GM19397 (cell line): ENCODE measurements at regions not wholly inside any gene's neighbourhood (a gene's known extent, or its start where the extent isn't known, plus 50 kb on each side); places are given as distances from the start of the nearest gene placed in this dataset.

Source experiments
- ATAC-seq: cut with Tn5 transposase; IDR thresholded peaks from one replicate; pipeline ENCODE4 v1.9.1; 2021; ENCODE audit warnings: mild to moderate bottlenecking, moderate library complexity; ENCODE audit not compliant: unreplicated experiment

- no peak for ATAC-seq
Measured at GRCh38 chr2:116645155-116645554, 1169.3 kb upstream of the DDX18 start.

GRCh38 chr2:116668691-116669090, 1145.8 kb upstream of the DDX18 start:
- no peak for ATAC-seq

DNA sequence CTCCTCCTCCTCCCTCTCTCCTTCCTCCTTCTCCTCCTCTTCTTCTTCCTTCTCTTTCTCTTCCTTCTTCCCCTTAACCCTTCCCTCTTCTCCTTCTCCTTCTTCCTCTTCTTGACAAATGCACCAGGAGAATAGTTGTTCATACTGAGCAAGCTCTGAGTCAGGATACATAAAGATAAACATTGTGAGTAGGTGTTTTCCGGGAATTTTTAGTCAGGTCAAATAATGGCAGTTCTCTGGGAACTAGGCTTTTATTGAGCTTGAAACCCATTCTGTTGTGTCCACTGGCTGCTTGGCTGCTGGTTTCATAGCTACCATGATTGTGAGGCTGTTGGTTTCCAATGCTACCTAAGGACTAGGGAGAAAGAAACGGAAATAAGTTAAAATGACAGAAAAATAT, 1144.7 kb upstream of the DDX18 start:
- no peak for ATAC-seq

DNA sequence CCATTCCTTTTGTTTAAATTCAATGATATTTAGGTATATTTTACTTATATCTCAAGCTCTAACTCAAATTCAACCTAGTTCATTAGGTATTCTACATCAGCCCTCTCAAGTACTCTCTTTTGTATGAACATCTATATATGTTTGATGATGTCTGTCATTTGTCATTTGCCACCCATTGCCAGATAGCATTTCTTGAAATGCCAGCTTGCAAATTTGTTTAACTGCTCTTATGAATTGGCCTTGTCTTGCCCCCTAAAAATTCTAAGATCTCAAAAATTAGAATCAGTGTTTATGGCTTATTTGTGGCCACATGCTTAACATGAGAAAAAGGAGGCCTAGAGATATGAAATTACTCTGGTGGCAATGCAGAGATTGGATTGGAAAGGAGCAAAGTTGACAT, 1140.3 kb upstream of the DDX18 start:
- ATAC-seq = no peak

- no peak for ATAC-seq
Measured at GRCh38 chr2:116676776-116677175, 1137.7 kb upstream of the DDX18 start.

- no peak for ATAC-seq
Measured at GRCh38 chr2:116680256-116680936, 1134.1 kb upstream of the DDX18 start.

DNA sequence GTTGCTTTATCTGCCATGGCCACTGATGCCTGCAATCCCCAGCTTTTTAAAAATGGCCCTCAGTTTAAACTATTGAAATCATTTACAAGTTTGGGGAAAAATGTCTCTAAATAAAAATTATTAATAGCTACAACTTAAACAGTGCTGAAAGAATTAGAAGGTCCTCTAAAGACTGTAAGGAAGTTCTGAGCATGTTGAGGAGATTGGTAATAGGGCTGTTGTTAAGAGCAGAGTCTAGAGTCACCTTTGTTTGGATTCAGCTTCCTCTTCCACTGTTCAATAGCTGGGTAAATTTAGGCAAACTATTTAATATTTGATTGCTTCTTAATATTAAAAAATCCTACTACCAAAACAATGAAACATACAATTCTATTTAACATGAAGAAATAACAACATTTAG, 1127.1 kb upstream of the DDX18 start:
- no peak for ATAC-seq

DNA sequence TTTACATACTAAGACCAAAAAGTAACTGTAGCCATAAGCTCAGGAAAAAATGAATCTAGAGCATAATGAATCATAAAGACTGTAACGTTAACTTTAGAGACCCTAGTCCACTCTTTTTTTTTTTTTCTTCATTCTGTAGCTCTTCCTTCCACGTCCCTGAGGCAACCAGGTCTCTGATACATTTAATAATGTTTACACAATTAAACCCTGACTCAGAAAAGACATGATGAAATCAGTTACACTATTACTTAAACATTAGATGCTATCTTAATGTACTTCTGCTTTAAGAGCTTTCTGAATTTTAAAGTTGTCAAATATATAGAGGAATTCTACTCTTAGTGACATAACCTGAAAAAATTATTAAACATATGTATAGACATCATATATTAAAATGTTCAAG, 1121.5 kb upstream of the DDX18 start:
- no peak for ATAC-seq

- no peak for ATAC-seq
Measured at GRCh38 chr2:116696223-116696622, 1118.3 kb upstream of the DDX18 start.

DNA sequence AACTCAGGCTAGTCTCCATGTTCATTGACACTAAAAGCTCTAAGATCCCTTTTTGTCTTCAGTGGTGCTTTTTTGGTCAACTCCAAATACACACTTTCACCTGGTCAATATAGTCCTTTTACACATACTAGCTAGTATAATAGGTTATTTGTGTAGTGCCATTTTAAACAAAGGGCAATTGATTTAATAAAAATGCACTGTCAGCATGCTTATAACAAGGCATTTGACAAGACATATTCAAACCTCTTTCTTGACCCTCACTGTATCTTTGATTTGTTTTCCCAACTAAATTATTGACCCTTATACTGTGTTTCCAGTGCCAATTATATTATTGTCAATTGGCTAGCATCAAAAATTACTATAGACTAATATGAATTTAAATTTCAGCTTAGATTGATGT, 1117.6 kb upstream of the DDX18 start:
- no peak for ATAC-seq

DNA sequence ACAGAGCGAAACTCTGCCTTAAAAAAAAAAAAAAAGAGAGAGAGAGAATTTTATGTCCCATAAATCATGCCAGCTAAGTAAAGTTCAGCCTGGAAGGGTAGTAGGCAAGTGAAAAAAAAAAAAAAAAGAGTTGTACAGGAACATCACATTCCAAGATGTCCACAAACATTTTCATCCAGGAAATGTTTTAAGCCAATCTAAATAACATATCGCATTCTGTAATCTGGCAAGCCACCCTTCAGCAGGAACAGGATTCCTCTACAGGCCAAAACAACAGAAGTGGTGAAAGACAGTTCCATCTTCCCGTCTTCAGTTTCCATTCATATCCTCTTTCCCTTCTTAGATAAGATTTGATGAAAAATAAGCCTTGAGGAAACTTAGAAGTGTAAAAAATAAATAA, 1108.1 kb upstream of the DDX18 start:
- no peak for ATAC-seq

- no peak for ATAC-seq
Measured at GRCh38 chr2:116716038-116716437, 1098.5 kb upstream of the DDX18 start.

GRCh38 chr2:116716444-116716843, 1098.0 kb upstream of the DDX18 start:
- ATAC-seq = no peak

DNA sequence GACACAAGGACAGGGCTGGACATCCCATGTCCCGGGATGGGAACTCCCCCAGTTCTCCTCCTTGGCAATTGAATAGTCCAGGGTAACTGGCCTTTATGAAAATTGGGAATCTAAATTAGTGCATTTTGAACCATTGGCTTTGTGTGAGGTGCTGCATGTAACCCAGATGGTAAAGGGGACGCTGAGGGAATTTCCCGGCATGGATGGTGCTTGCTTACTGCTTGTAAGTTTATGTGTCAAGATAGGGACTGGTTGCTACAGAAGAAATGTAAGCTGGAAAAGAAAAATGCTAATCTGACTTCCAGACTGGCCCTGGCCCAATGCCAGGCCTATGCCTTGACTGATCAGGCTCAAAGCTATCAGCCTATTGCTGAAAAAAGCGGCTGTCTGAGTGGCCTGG, 1096.7 kb upstream of the DDX18 start:
- no peak for ATAC-seq

- ATAC-seq = no peak
Measured at GRCh38 chr2:116718451-116718850, 1096.0 kb upstream of the DDX18 start.

DNA sequence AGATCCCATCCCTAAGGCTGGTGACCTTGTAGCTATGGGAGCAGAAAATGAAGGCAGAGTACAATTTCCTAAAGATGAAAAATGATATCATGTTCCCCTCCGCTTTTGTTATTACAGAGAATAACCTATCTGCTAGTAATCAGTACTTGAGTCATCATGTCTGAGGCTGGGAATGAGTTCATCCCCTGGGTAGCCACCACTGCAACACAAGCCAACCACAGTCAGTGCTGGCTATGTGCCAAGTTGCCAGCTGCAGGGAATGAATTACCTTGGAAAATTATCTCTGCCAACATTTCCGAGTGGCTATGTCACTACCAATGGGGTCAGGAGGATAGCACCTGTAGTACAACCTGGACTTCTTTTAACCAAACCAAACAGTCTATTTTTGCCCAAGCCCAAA, 1094.7 kb upstream of the DDX18 start:
- ATAC-seq = no peak

DNA sequence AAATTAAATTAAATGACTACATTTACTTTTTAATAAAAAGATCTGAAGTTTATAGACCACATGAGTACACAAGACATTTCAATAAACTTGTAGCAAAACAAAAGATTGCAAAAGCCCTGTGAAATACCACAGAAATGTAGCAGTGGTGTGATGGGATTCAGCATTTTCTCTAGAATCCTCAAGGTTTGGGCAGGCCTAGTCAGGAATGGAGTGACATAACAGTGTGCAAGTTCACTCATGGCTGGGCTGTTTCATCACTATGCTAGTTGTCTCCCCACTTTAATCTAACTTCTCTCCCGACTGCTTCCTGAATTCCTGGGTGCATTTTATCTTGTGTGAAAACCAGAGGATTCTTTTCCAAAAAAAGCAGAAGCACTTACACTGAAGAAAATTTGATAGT, 1089.9 kb upstream of the DDX18 start:
- no peak for ATAC-seq

DNA sequence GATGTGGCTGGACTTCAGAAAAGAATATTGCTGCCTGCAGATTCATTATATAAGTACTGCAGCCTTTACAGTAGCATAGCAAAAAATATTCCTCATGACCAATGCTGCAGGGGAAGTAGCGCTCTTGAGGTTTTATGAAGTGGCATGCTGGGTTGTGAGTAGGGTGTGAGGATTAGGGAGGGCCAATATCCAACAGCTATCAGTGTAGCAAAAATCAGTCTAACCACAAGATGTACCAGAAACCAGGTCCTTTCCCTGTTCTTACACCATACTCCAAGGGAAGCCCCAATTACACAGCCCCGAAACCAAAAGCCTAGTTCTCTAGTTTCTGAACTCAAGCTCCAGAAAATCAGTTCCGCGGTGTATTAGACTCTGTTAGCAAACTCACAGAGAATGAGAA, 1082.2 kb upstream of the DDX18 start:
- ATAC-seq = no peak

GRCh38 chr2:116733699-116734098, 1080.8 kb upstream of the DDX18 start:
- ATAC-seq = no peak

DNA sequence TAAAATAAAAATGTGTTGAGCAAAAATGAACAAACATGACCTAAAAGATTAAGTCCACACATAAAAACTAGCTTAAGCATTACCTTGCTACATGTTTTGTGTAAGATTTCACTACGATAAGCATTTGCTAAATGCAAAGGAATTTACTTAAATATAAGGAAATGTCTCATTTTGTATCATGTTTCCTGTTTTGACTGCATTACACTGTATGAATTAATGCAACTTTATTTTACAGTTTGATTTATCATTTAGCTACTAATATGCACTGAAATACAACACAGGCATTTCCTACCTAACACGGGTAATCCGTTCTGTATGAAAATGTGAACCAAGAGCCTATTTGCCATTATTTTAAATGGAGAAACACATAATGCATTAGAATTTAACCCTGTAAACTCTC, 1076.5 kb upstream of the DDX18 start:
- ATAC-seq = no peak

DNA sequence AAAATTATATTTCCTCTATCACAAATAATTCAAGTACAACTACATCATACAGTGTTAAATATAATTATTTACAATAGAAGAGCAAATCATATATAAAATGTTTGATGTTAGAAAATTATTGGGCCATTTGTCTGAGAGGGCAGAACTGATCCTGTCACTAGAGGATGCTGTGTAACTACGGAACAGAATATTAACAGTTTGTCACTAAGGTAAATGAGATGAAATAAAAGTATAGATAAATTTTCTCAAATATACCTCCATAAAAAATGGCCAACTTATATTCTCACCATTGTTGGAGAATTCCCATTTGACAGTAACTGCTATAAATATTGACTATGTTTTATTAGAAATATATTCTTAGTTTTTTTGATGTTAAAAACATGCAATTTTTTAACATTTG, 1067.4 kb upstream of the DDX18 start:
- ATAC-seq = no peak

DNA sequence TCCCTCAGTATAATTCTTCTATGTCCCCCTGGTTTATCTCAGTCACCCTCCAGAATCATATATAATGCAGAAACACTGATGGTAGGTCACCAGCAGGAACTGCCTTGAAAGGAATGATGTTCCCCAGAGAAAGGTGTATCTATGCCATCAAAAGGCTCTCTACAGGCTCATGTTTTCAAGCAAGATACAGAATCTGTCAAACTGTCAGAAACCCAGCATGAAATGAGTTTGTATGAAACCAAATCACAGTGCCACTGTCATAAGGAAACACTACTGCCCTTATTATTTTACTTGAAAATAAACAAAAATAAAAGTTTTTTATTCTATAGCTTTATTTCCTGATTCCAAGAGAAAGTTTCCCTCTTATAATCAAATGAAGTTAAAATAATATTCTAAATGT, 1064.5 kb upstream of the DDX18 start:
- no peak for ATAC-seq

- ATAC-seq = no peak
Measured at GRCh38 chr2:116754381-116755101, 1060.0 kb upstream of the DDX18 start.
